ENCODE measurements at regions not wholly inside any gene's neighbourhood (a gene's known extent, or its start where the extent isn't known, plus 50 kb on each side); places are given as distances from the start of the nearest gene placed in this dataset.

GRCh38 chr1:31502926-31503511, 73.3 kb upstream of the TINAGL1 start:
- Histone ChIP-seq H2BK5ac (ENCODE audit: low read depth, low read length, poor library complexity) (no peak overlapping the region), H2AFZ (ENCODE audit: insufficient read depth, low read length, poor library complexity) (no peak overlapping the region), H2BK12ac (ENCODE audit: low read length) (peak overlapping the region; percentile 51), H2BK120ac (ENCODE audit: insufficient read depth, low read length, poor library complexity) (no peak overlapping the region), H3K27ac (ENCODE audit: low read depth, low read length) (no peak overlapping the region), H3K4me3 (ENCODE audit: low read depth, low read length) (no peak overlapping the region), H3K4ac (ENCODE audit: low read depth, low read length) (no peak overlapping the region), H3K79me1 (ENCODE audit: low read length) (peaks cover 4% of the 10 kb centered on the region), H3K4me2 (ENCODE audit: low read length) (no peak overlapping the region), H3K79me2 (ENCODE audit: control insufficient read depth, insufficient read depth, low read length, poor library complexity) (no peaks in the 10 kb centered on the region), H3K9ac (ENCODE audit: low read length) (no peak overlapping the region), H4K91ac (ENCODE audit: low read depth, low read length) (no peak overlapping the region), H3K23ac (ENCODE audit: low read length) (no peak overlapping the region), H3K4me1 (ENCODE audit: control insufficient read depth in 1 of 2, insufficient read depth in 2 of 2, low read length in 2 of 2) (no peaks in the 10 kb centered on the region), H3K36me3 (ENCODE audit: control insufficient read depth in 1 of 2, insufficient read depth in 2 of 2, low read length in 2 of 2) (no peaks in the 10 kb centered on the region), H2AK5ac (ENCODE audit: low read length) (peak overlapping the region; percentile 59), H3K18ac (ENCODE audit: low read length) (no peak overlapping the region), H4K12ac (ENCODE audit: low read depth, low read length) (no peak overlapping the region), H3K27me3 (ENCODE audit: insufficient read depth, low read length) (no peaks in the 10 kb centered on the region), H3K9me3 (ENCODE audit: insufficient read depth, low read depth, low read length) (no peaks in the 10 kb centered on the region), H4K8ac (ENCODE audit: low read depth, low read length) (no peak overlapping the region), H3K14ac (ENCODE audit: low read length) (no peak overlapping the region)
- WGBS (ENCODE audit: extremely low coverage, insufficient coverage, insufficient read length), result no CpG with 5 or more reads among the region's 11 CpGs
- no peak for DNase-seq

GRCh38 chr1:31503570-31503969, 72.7 kb upstream of the TINAGL1 start:
- H3K4me3 ChIP-seq (ENCODE audit: low read depth, low read length), result no peak overlapping the region
- H4K91ac ChIP-seq (ENCODE audit: low read depth, low read length), result no peak overlapping the region

GRCh38 chr1:31504001-31504400, 72.3 kb upstream of the TINAGL1 start:
- Histone ChIP-seq H3K79me1 (ENCODE audit: low read length) (peaks cover 3% of the 10 kb centered on the region), H3K79me2 (ENCODE audit: control insufficient read depth, insufficient read depth, low read length, poor library complexity) (no peaks in the 10 kb centered on the region), H3K4me3 (ENCODE audit: low read depth, low read length) (no peak overlapping the region), H3K4me1 (ENCODE audit: control insufficient read depth in 1 of 2, insufficient read depth in 2 of 2, low read length in 2 of 2) (peaks cover under 1 to 4% of the 10 kb centered on the region in 2 experiments), H3K14ac (ENCODE audit: low read length) (no peak overlapping the region), H4K12ac (ENCODE audit: low read depth, low read length) (no peak overlapping the region), H3K27ac (ENCODE audit: low read depth, low read length) (no peak overlapping the region), H4K8ac (ENCODE audit: low read depth, low read length) (no peak overlapping the region), H3K4ac (ENCODE audit: low read depth, low read length) (no peak overlapping the region), H3K9me3 (ENCODE audit: insufficient read depth, low read depth, low read length) (peaks cover 2% of the 10 kb centered on the region), H4K91ac (ENCODE audit: low read depth, low read length) (no peak overlapping the region), H3K9ac (ENCODE audit: low read length) (no peak overlapping the region), H2AFZ (ENCODE audit: insufficient read depth, low read length, poor library complexity) (no peak overlapping the region), H3K27me3 (ENCODE audit: insufficient read depth, low read length) (no peaks in the 10 kb centered on the region), H3K4me2 (ENCODE audit: low read length) (no peak overlapping the region), H2BK5ac (ENCODE audit: low read depth, low read length, poor library complexity) (no peak overlapping the region), H2BK12ac (ENCODE audit: low read length) (no peak overlapping the region), H3K36me3 (ENCODE audit: control insufficient read depth in 1 of 2, insufficient read depth in 2 of 2, low read length in 2 of 2) (no peaks in the 10 kb centered on the region), H3K23ac (ENCODE audit: low read length) (no peak overlapping the region), H2AK5ac (ENCODE audit: low read length) (peak overlapping the region; percentile 51), H2BK120ac (ENCODE audit: insufficient read depth, low read length, poor library complexity) (no peak overlapping the region), H3K18ac (ENCODE audit: low read length) (no peak overlapping the region)
- no CpG with 5 or more reads among the region's 8 CpGs for WGBS (ENCODE audit: extremely low coverage, insufficient coverage, insufficient read length)
- no peak for DNase-seq

More at GRCh38 chr1:31503570-31503969, 72.7 kb upstream of the TINAGL1 start:
- Histone ChIP-seq H3K9me3 (ENCODE audit: insufficient read depth, low read depth, low read length) (peaks cover 2% of the 10 kb centered on the region), H2AFZ (ENCODE audit: insufficient read depth, low read length, poor library complexity) (no peak overlapping the region), H3K79me2 (ENCODE audit: control insufficient read depth, insufficient read depth, low read length, poor library complexity) (no peaks in the 10 kb centered on the region), H2BK120ac (ENCODE audit: insufficient read depth, low read length, poor library complexity) (no peak overlapping the region), H2BK5ac (ENCODE audit: low read depth, low read length, poor library complexity) (no peak overlapping the region), H4K12ac (ENCODE audit: low read depth, low read length) (no peak overlapping the region), H3K79me1 (ENCODE audit: low read length) (peaks cover 4% of the 10 kb centered on the region), H3K14ac (ENCODE audit: low read length) (no peak overlapping the region), H3K27ac (ENCODE audit: low read depth, low read length) (no peak overlapping the region), H3K36me3 (ENCODE audit: control insufficient read depth in 1 of 2, insufficient read depth in 2 of 2, low read length in 2 of 2) (no peaks in the 10 kb centered on the region), H3K18ac (ENCODE audit: low read length) (no peak overlapping the region), H3K4me2 (ENCODE audit: low read length) (no peak overlapping the region), H4K8ac (ENCODE audit: low read depth, low read length) (no peak overlapping the region), H3K4me1 (ENCODE audit: control insufficient read depth in 1 of 2, insufficient read depth in 2 of 2, low read length in 2 of 2) (no peaks in the 10 kb centered on the region), H2BK12ac (ENCODE audit: low read length) (no peak overlapping the region), H3K27me3 (ENCODE audit: insufficient read depth, low read length) (no peaks in the 10 kb centered on the region), H2AK5ac (ENCODE audit: low read length) (no peak overlapping the region), H3K23ac (ENCODE audit: low read length) (no peak overlapping the region), H3K9ac (ENCODE audit: low read length) (no peak overlapping the region), H3K4ac (ENCODE audit: low read depth, low read length) (no peak overlapping the region)
- no peak for DNase-seq
- no CpG with 5 or more reads among the region's 4 CpGs for WGBS (ENCODE audit: extremely low coverage, insufficient coverage, insufficient read length)

- Histone ChIP-seq H3K4me2 (ENCODE audit: low read length) (no peak overlapping the region), H3K9ac (ENCODE audit: low read length) (no peak overlapping the region), H3K79me1 (ENCODE audit: low read length) (peaks cover 9% of the 10 kb centered on the region), H4K8ac (ENCODE audit: low read depth, low read length) (no peak overlapping the region), H3K4me1 (ENCODE audit: control insufficient read depth in 1 of 2, insufficient read depth in 2 of 2, low read length in 2 of 2) (peaks cover 11 to 14% of the 10 kb centered on the region in 2 experiments), H3K18ac (ENCODE audit: low read length) (no peak overlapping the region), H3K9me3 (ENCODE audit: insufficient read depth, low read depth, low read length) (peaks cover 2% of the 10 kb centered on the region), H4K12ac (ENCODE audit: low read depth, low read length) (no peak overlapping the region), H2AFZ (ENCODE audit: insufficient read depth, low read length, poor library complexity) (no peak overlapping the region), H4K91ac (ENCODE audit: low read depth, low read length) (no peak overlapping the region), H3K4me3 (ENCODE audit: low read depth, low read length) (no peak overlapping the region), H3K4ac (ENCODE audit: low read depth, low read length) (no peak overlapping the region), H3K27ac (ENCODE audit: low read depth, low read length) (no peak overlapping the region), H2BK120ac (ENCODE audit: insufficient read depth, low read length, poor library complexity) (no peak overlapping the region), H2AK5ac (ENCODE audit: low read length) (no peak overlapping the region), H2BK12ac (ENCODE audit: low read length) (no peak overlapping the region), H3K23ac (ENCODE audit: low read length) (no peak overlapping the region), H3K79me2 (ENCODE audit: control insufficient read depth, insufficient read depth, low read length, poor library complexity) (peaks cover 1% of the 10 kb centered on the region), H3K14ac (ENCODE audit: low read length) (no peak overlapping the region), H2BK5ac (ENCODE audit: low read depth, low read length, poor library complexity) (no peak overlapping the region), H3K36me3 (ENCODE audit: control insufficient read depth in 1 of 2, insufficient read depth in 2 of 2, low read length in 2 of 2) (no peaks in the 10 kb centered on the region), H3K27me3 (ENCODE audit: insufficient read depth, low read length) (no peaks in the 10 kb centered on the region)
- no CpG with 5 or more reads among the region's 13 CpGs for WGBS (ENCODE audit: extremely low coverage, insufficient coverage, insufficient read length)
- DNase-seq, result no peak
Measured at GRCh38 chr1:31505911-31506497, 70.3 kb upstream of the TINAGL1 start.

Data from trophoblast cell (in vitro differentiated cells and primary cell).